Ishikawa (cell line): ENCODE measurements at regions not wholly inside any gene's neighbourhood (a gene's known extent, or its start where the extent isn't known, plus 50 kb on each side); places are given as distances from the start of the nearest gene placed in this dataset.
A peak's percentile ranks its signal among the peaks of the same experiment; 100 is the strongest.

Source experiments
- CEBPB ChIP-seq: IDR thresholded peaks from 2 replicates; pipeline ENCODE4 v1.6.1; 2012
- CREB1 ChIP-seq: IDR thresholded peaks from 2 replicates; pipeline ENCODE4 v1.6.1; 2012; ENCODE audit warnings: low read depth
- EGR1 ChIP-seq: IDR thresholded peaks from 2 replicates; pipeline ENCODE4 v1.6.1; 2012
- EP300 ChIP-seq: IDR thresholded peaks from 2 replicates; pipeline ENCODE4 v1.6.1; 2012; ENCODE audit warnings: borderline replicate concordance
- FOXM1 ChIP-seq: IDR thresholded peaks from 2 replicates; pipeline ENCODE4 v1.6.1; 2012; ENCODE audit warnings: low read depth, borderline replicate concordance
- MAX ChIP-seq: IDR thresholded peaks from 2 replicates; pipeline ENCODE4 v1.6.1; 2012
- NFIC ChIP-seq: IDR thresholded peaks from 2 replicates; pipeline ENCODE4 v1.6.1; 2012
- RAD21 ChIP-seq: IDR thresholded peaks from 2 replicates; pipeline ENCODE4 v1.6.1; 2012; ENCODE audit warnings: low read depth
- REST ChIP-seq: IDR thresholded peaks from 2 replicates; pipeline ENCODE4 v1.6.1; 2012; ENCODE audit warnings: low read depth, mild to moderate bottlenecking
- TAF1 ChIP-seq: IDR thresholded peaks from 2 replicates; pipeline ENCODE4 v1.6.1; 2012; ENCODE audit warnings: low read depth, mild to moderate bottlenecking
- TCF12 ChIP-seq: IDR thresholded peaks from 2 replicates; pipeline ENCODE4 v1.6.1; 2012; ENCODE audit warnings: low read depth
- TEAD4 ChIP-seq: IDR thresholded peaks from 2 replicates; pipeline ENCODE4 v1.6.1; 2012
- YY1 ChIP-seq: IDR thresholded peaks from 2 replicates; pipeline ENCODE4 v1.6.1; 2012; ENCODE audit warnings: low read depth
- ZBTB7A ChIP-seq: IDR thresholded peaks from 2 replicates; pipeline ENCODE4 v1.6.1; 2012; ENCODE audit warnings: low read depth
- TF ChIP-seq, protein P1 (sequence below): IDR thresholded peaks from 2 replicates; pipeline ENCODE4 v1.6.1; 2012

DNA sequence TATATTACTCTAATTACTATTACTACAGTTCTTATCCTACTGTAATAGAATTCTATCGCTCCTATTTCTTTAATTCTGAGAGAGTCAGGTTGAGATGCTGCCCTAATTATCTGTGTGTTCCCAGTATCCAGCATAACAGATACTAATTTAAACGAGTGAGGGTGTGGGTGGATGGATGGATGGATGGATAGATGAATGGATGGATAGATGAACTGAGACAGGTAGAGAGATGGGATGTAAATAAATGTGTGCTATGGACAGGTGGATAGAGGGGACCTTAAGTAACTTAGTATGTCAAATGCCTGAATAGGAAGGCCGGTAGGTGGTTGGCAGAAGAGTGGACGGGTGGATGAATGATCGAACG lies 143.6 kb upstream of the ADRA1B start:
- TF ChIP-seq TCF12 (no peak), REST (no peak), CREB1 (no peak), EP300 (no peak), NFIC (no peak), YY1 (no peak), TAF1 (no peak)
- TF ChIP-seq, protein P1, sequence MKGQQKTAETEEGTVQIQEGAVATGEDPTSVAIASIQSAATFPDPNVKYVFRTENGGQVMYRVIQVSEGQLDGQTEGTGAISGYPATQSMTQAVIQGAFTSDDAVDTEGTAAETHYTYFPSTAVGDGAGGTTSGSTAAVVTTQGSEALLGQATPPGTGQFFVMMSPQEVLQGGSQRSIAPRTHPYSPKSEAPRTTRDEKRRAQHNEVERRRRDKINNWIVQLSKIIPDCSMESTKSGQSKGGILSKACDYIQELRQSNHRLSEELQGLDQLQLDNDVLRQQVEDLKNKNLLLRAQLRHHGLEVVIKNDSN: no peak

- TF ChIP-seq NFIC (peak; percentile 15; the same call in 1 of the 2 replicates), MAX (peak; percentile 87), REST (no peak), EGR1 (peak; percentile 54; the same call in 1 of the 2 replicates), TCF12 (peak; percentile 70; the same call in 1 of the 2 replicates), TEAD4 (peak; percentile 15; the same call in 1 of the 2 replicates), YY1 (no peak), FOXM1 (no peak), ZBTB7A (peak; percentile 74), TAF1 (no peak), RAD21 (peak; percentile 32; the same call in 1 of the 2 replicates), CEBPB (no peak), EP300 (no peak; the same call in 1 of the 2 replicates), CREB1 (no peak)
- TF ChIP-seq, protein P1: peak; percentile 69
These were observed 143.0 kb upstream of the ADRA1B start for GRCh38 chr5:159773062-159773924.

GRCh38 chr5:159774476-159775031 lies 141.7 kb upstream of the ADRA1B start:
- TF ChIP-seq ZBTB7A (no peak), MAX (no peak), TCF12 (no peak), CREB1 (no peak)

DNA sequence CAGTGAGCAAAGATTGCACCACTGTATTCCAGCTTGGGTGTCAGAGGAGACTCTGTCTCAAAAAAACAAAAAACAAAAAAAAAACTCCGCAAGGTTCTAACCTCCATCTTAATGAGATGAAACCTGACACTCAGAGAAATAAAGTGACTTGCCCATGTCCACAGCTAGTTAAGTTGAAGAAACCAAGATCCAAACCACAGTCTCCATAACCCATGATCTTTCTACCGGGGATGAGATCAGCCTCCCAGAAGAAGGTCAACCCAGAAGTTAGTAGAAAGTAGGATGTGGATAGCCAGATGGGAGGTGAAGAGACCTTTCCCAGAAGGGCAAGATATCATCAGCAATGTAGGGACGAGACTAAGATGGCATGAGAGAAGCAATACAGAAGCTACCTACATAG lies 140.4 kb upstream of the ADRA1B start:
- TF ChIP-seq NFIC: no peak
- no peak for TF ChIP-seq TAF1
- no peak for TF ChIP-seq CEBPB
- no peak for TF ChIP-seq EGR1
- no peak for TF ChIP-seq TEAD4
- TF ChIP-seq MAX: no peak
- no peak for TF ChIP-seq REST
- no peak for TF ChIP-seq EP300
- TF ChIP-seq FOXM1: no peak
- TF ChIP-seq, protein P1: no peak
- no peak for TF ChIP-seq TCF12
- no peak for TF ChIP-seq RAD21
- TF ChIP-seq CREB1: no peak
- TF ChIP-seq ZBTB7A: no peak
- TF ChIP-seq YY1: no peak
